AG20443 (cell line): ENCODE measurements at regions not wholly inside any gene's neighbourhood (a gene's known extent, or its start where the extent isn't known, plus 50 kb on each side); places are given as distances from the start of the nearest gene placed in this dataset.

Experiments
- DNase-seq: peaks from one replicate; pipeline ENCODE4 v3.0.0; 2012; ENCODE audit warnings: low spot score, mixed read lengths

- no peak for DNase-seq
Measured at GRCh38 chr5:93057311-93057710, 523.7 kb downstream of the NR2F1-AS1 start.

GRCh38 chr5:93055971-93056370, 525.0 kb downstream of the NR2F1-AS1 start:
- no peak for DNase-seq

GRCh38 chr5:93055561-93055960, 525.5 kb downstream of the NR2F1-AS1 start:
- DNase-seq, result no peak

GRCh38 chr5:93054424-93055163, 526.4 kb downstream of the NR2F1-AS1 start:
- no peak for DNase-seq

- no peak for DNase-seq
Measured at GRCh38 chr5:93053825-93054224, 527.2 kb downstream of the NR2F1-AS1 start.

- DNase-seq, result no peak
Measured at GRCh38 chr5:93048858-93049257, 532.2 kb downstream of the NR2F1-AS1 start.

GRCh38 chr5:93044859-93045666, 536.0 kb downstream of the NR2F1-AS1 start:
- no peak for DNase-seq

GRCh38 chr5:93039888-93040287, 541.1 kb downstream of the NR2F1-AS1 start:
- DNase-seq, result no peak

GRCh38 chr5:93034621-93035590, 546.1 kb downstream of the NR2F1-AS1 start:
- DNase-seq, result no peak

- no peak for DNase-seq
Measured at GRCh38 chr5:93022796-93023447, 558.1 kb downstream of the NR2F1-AS1 start.

GRCh38 chr5:93022211-93022610, 558.8 kb downstream of the NR2F1-AS1 start:
- no peak for DNase-seq

- DNase-seq, result no peak
Measured at GRCh38 chr5:93019896-93020295, 561.1 kb downstream of the NR2F1-AS1 start.

GRCh38 chr5:93018461-93018860, 562.6 kb downstream of the NR2F1-AS1 start:
- peak; percentile 32 for DNase-seq

GRCh38 chr5:93017849-93018248, 563.2 kb downstream of the NR2F1-AS1 start:
- DNase-seq, result peak; percentile 32

- no peak for DNase-seq
Measured at GRCh38 chr5:93017376-93017775, 563.6 kb downstream of the NR2F1-AS1 start.

GRCh38 chr5:93010616-93011015, 570.4 kb downstream of the NR2F1-AS1 start:
- DNase-seq, result no peak

GRCh38 chr5:93010037-93010436, 571.0 kb downstream of the NR2F1-AS1 start:
- DNase-seq, result no peak

- DNase-seq, result no peak
Measured at GRCh38 chr5:93008502-93009207, 572.4 kb downstream of the NR2F1-AS1 start.

GRCh38 chr5:93006915-93007314, 574.1 kb downstream of the NR2F1-AS1 start:
- no peak for DNase-seq

GRCh38 chr5:92998456-92998855, 582.6 kb downstream of the NR2F1-AS1 start:
- peak; percentile 8 for DNase-seq

- no peak for DNase-seq
Measured at GRCh38 chr5:92994392-92994791, 586.6 kb downstream of the NR2F1-AS1 start.
